Activated CD4-positive, alpha-beta T cell treated with anti-CD3 and anti-CD28 coated beads for 36 hours (primary cell): ENCODE measurements at regions not wholly inside any gene's neighbourhood (a gene's known extent, or its start where the extent isn't known, plus 50 kb on each side); places are given as distances from the start of the nearest gene placed in this dataset.

Source experiments
- ATAC-seq: fragments of 200-7000 bp; cut with Tn5 transposase; one replicate; pipeline ENCODE4 v1.10.0; 2021; ENCODE audit warnings: mild to moderate bottlenecking, moderate library complexity
- CTCF ChIA-PET: fragments of 350-600 bp; sonication (Branson Sonifier 250); formaldehyde crosslinking; loops from one replicate; lab custom pipeline; 2021; ENCODE audit warnings: antibody characterized with exemption; lab: Charles Lee
- POLR2A ChIA-PET: fragments of 350-600 bp; sonication (Branson Sonifier 250); formaldehyde crosslinking; loops from one replicate; lab custom pipeline; 2021; ENCODE audit warnings: antibody characterized with exemption, inconsistent platforms; lab: Charles Lee
- DNase-seq: peaks from one replicate; pipeline ENCODE4 v3.0.0-alpha.2; 2020
- H3K27ac Mint-ChIP-seq: one replicate; pipeline ENCODE4 v1.8.0; 2021; ENCODE audit warnings: mixed read lengths
- H3K27me3 Mint-ChIP-seq: one replicate; pipeline ENCODE4 v1.8.0; 2021; ENCODE audit warnings: mixed read lengths
- H3K36me3 Mint-ChIP-seq: one replicate; pipeline ENCODE4 v1.8.0; 2021; ENCODE audit warnings: low read depth, mixed read lengths
- H3K4me1 Mint-ChIP-seq: one replicate; pipeline ENCODE4 v1.8.0; 2021; ENCODE audit warnings: mixed read lengths
- H3K4me3 Mint-ChIP-seq: one replicate; pipeline ENCODE4 v1.8.0; 2021; ENCODE audit warnings: mild to moderate bottlenecking, moderate library complexity, mixed read lengths
- H3K9me3 Mint-ChIP-seq: one replicate; pipeline ENCODE4 v1.8.0; 2021; ENCODE audit warnings: low read depth, mixed read lengths
- intact Hi-C, 2 experiments: fragments of 100-400 bp; cut with DNase I in 1 of 2; cut with micrococcal nuclease in 1 of 2; formaldehyde crosslinking; loops; one replicate each; pipeline versions ENCODE4 v1.14.2 to v1.15.1; 2022 to 2024; cut with DNase I, micrococcal nuclease

- DNase-seq (no peak), ATAC-seq (no peak)
- H3K27me3 Mint-ChIP-seq, result peaks cover 5% of the 10 kb centered on the region
- intact Hi-C loops, result no loop called here
- no peaks in the 10 kb centered on the region for H3K9me3 Mint-ChIP-seq
- POLR2A ChIA-PET, result no interaction called here
- CTCF ChIA-PET, result no interaction called here
- H3K27ac Mint-ChIP-seq, result no peak overlapping the region
- H3K4me1 Mint-ChIP-seq, result no peaks in the 10 kb centered on the region
- no peak overlapping the region for H3K4me3 Mint-ChIP-seq
- H3K36me3 Mint-ChIP-seq, result no peaks in the 10 kb centered on the region
Observed at GRCh38 chr1:29832936-29833335, 596.6 kb downstream of the PTPRU start.

- Mint-ChIP-seq H3K36me3 (no peaks in the 10 kb centered on the region), H3K9me3 (no peaks in the 10 kb centered on the region), H3K4me3 (no peak overlapping the region), H3K27ac (no peak overlapping the region), H3K27me3 (peaks cover 7% of the 10 kb centered on the region), H3K4me1 (no peaks in the 10 kb centered on the region)
- ATAC-seq, result no peak
- ChIA-PET POLR2A (no interaction called here), CTCF (no interaction called here)
- intact Hi-C loops, result no loop called here
- DNase-seq, result no peak
Observed at GRCh38 chr1:29832471-29832870, 596.1 kb downstream of the PTPRU start.

- Mint-ChIP-seq H3K9me3 (no peaks in the 10 kb centered on the region), H3K4me1 (no peaks in the 10 kb centered on the region), H3K27ac (no peak overlapping the region), H3K27me3 (peaks cover 7% of the 10 kb centered on the region), H3K4me3 (no peak overlapping the region), H3K36me3 (no peaks in the 10 kb centered on the region)
- POLR2A ChIA-PET, result no interaction called here
- DNase-seq (no peak), ATAC-seq (no peak)
- CTCF ChIA-PET, result no interaction called here
- intact Hi-C loops, result no loop called here
Observed at GRCh38 chr1:29831500-29832117, 595.3 kb downstream of the PTPRU start.

GRCh38 chr1:29830916-29831315 is 594.6 kb downstream of the PTPRU start:
- H3K4me1 Mint-ChIP-seq, result no peaks in the 10 kb centered on the region
- no peaks in the 10 kb centered on the region for H3K9me3 Mint-ChIP-seq
- no peak overlapping the region for H3K4me3 Mint-ChIP-seq
- POLR2A ChIA-PET, result no interaction called here
- CTCF ChIA-PET, result no interaction called here
- intact Hi-C loops, result no loop called here
- no peaks in the 10 kb centered on the region for H3K36me3 Mint-ChIP-seq
- no peak overlapping the region for H3K27ac Mint-ChIP-seq
- DNase-seq, result no peak
- H3K27me3 Mint-ChIP-seq, result peaks cover 7% of the 10 kb centered on the region
- ATAC-seq, result no peak

GRCh38 chr1:29830383-29830782 is 594.1 kb downstream of the PTPRU start:
- Mint-ChIP-seq H3K27me3 (peaks cover 4% of the 10 kb centered on the region), H3K4me3 (no peak overlapping the region), H3K9me3 (no peaks in the 10 kb centered on the region), H3K36me3 (no peaks in the 10 kb centered on the region), H3K27ac (no peak overlapping the region), H3K4me1 (no peaks in the 10 kb centered on the region)
- DNase-seq, result no peak
- no peak for ATAC-seq
- CTCF ChIA-PET, result no interaction called here
- intact Hi-C loops, result no loop called here
- POLR2A ChIA-PET, result no interaction called here

GRCh38 chr1:29829448-29830344 is 593.4 kb downstream of the PTPRU start:
- no peaks in the 10 kb centered on the region for H3K4me1 Mint-ChIP-seq
- no peaks in the 10 kb centered on the region for H3K9me3 Mint-ChIP-seq
- H3K36me3 Mint-ChIP-seq, result no peaks in the 10 kb centered on the region
- CTCF ChIA-PET, result no interaction called here
- no peak for ATAC-seq
- H3K4me3 Mint-ChIP-seq, result no peak overlapping the region
- H3K27me3 Mint-ChIP-seq, result peaks cover 2% of the 10 kb centered on the region
- H3K27ac Mint-ChIP-seq, result no peak overlapping the region
- DNase-seq, result no peak
- intact Hi-C loops, result no loop called here
- POLR2A ChIA-PET, result interaction anchor here (0.6 kb wide), 1 partner anchor 9 kb away, joined by 3 read pairs; no protein-coding TSS in a partner anchor

GRCh38 chr1:29828526-29829447 is 592.5 kb downstream of the PTPRU start:
- DNase-seq (no peak), ATAC-seq (no peak)
- Mint-ChIP-seq H3K27me3 (peaks cover 2% of the 10 kb centered on the region), H3K36me3 (no peaks in the 10 kb centered on the region), H3K4me1 (no peaks in the 10 kb centered on the region), H3K4me3 (no peak overlapping the region), H3K27ac (no peak overlapping the region), H3K9me3 (no peaks in the 10 kb centered on the region)
- ChIA-PET CTCF (no interaction called here), POLR2A (interaction anchor here (0.6 kb wide), 1 partner anchor 10 kb away, joined by 3 read pairs; no protein-coding TSS in a partner anchor)
- intact Hi-C loops, result no loop called here

GRCh38 chr1:29827801-29828525 is 591.6 kb downstream of the PTPRU start:
- H3K4me3 Mint-ChIP-seq, result no peak overlapping the region
- ATAC-seq (no peak), DNase-seq (no peak)
- intact Hi-C loops, result no loop called here
- H3K4me1 Mint-ChIP-seq, result no peaks in the 10 kb centered on the region
- no peaks in the 10 kb centered on the region for H3K36me3 Mint-ChIP-seq
- no peaks in the 10 kb centered on the region for H3K9me3 Mint-ChIP-seq
- ChIA-PET POLR2A (no interaction called here), CTCF (no interaction called here)
- peaks cover 4% of the 10 kb centered on the region for H3K27me3 Mint-ChIP-seq
- no peak overlapping the region for H3K27ac Mint-ChIP-seq

- POLR2A ChIA-PET, result no interaction called here
- CTCF ChIA-PET, result no interaction called here
- H3K36me3 Mint-ChIP-seq, result no peaks in the 10 kb centered on the region
- no peak for DNase-seq
- H3K27me3 Mint-ChIP-seq, result peaks cover 4% of the 10 kb centered on the region
- no peak overlapping the region for H3K27ac Mint-ChIP-seq
- no peak overlapping the region for H3K4me3 Mint-ChIP-seq
- H3K9me3 Mint-ChIP-seq, result no peaks in the 10 kb centered on the region
- intact Hi-C loops, result no loop called here
- ATAC-seq, result no peak
- no peaks in the 10 kb centered on the region for H3K4me1 Mint-ChIP-seq
Observed at GRCh38 chr1:29827237-29827750, 591.0 kb downstream of the PTPRU start.

- Mint-ChIP-seq H3K36me3 (no peaks in the 10 kb centered on the region), H3K4me3 (no peak overlapping the region), H3K4me1 (no peaks in the 10 kb centered on the region), H3K9me3 (no peaks in the 10 kb centered on the region), H3K27ac (no peak overlapping the region), H3K27me3 (peaks cover 4% of the 10 kb centered on the region)
- POLR2A ChIA-PET, result no interaction called here
- CTCF ChIA-PET, result no interaction called here
- no peak for DNase-seq
- intact Hi-C loops, result no loop called here
- ATAC-seq, result no peak
Observed at GRCh38 chr1:29826646-29827045, 590.3 kb downstream of the PTPRU start.

GRCh38 chr1:29825941-29826415 is 589.7 kb downstream of the PTPRU start:
- ATAC-seq (no peak), DNase-seq (no peak)
- POLR2A ChIA-PET, result no interaction called here

More at GRCh38 chr1:29825941-29826415, 589.7 kb downstream of the PTPRU start:
- peaks cover 10% of the 10 kb centered on the region for H3K27me3 Mint-ChIP-seq
- CTCF ChIA-PET, result no interaction called here
- H3K27ac Mint-ChIP-seq, result no peak overlapping the region
- no peaks in the 10 kb centered on the region for H3K4me1 Mint-ChIP-seq
- H3K9me3 Mint-ChIP-seq, result no peaks in the 10 kb centered on the region
- intact Hi-C loops, result no loop called here
- H3K4me3 Mint-ChIP-seq, result no peak overlapping the region
- H3K36me3 Mint-ChIP-seq, result no peaks in the 10 kb centered on the region
